Stimulated activated CD4-positive, alpha-beta T cell treated with anti-CD3 and anti-CD28 coated beads, Interleukin-1b, Interleukin-23, amount 100 ng/mL, for 48 hours (primary cell): ENCODE measurements at regions not wholly inside any gene's neighbourhood (a gene's known extent, or its start where the extent isn't known, plus 50 kb on each side); places are given as distances from the start of the nearest gene placed in this dataset.

Experiments used
- DNase-seq: peaks from one replicate; pipeline ENCODE4 v3.0.0-alpha.2; 2020

DNA sequence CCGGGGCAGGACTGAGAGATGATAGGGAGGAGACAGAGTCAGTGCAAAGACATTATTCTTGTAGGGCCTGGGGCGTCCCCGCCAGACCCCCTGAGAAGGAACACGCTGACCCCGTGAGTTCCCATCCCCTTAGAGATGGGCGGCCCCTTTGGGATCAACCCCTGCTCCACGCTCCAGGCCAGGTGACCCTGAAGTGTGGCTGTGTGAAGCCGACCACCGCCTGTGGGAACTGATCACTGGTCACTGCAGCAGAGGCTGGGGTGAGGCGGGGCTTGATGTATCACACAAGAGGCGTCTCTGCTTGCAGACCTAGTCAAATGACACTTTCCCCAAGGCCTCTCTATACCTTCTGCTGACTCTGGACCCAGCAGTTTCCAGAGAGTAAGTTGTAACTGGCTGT, 157.4 kb upstream of the TWIST2 start:
- DNase-seq: no peak

DNA sequence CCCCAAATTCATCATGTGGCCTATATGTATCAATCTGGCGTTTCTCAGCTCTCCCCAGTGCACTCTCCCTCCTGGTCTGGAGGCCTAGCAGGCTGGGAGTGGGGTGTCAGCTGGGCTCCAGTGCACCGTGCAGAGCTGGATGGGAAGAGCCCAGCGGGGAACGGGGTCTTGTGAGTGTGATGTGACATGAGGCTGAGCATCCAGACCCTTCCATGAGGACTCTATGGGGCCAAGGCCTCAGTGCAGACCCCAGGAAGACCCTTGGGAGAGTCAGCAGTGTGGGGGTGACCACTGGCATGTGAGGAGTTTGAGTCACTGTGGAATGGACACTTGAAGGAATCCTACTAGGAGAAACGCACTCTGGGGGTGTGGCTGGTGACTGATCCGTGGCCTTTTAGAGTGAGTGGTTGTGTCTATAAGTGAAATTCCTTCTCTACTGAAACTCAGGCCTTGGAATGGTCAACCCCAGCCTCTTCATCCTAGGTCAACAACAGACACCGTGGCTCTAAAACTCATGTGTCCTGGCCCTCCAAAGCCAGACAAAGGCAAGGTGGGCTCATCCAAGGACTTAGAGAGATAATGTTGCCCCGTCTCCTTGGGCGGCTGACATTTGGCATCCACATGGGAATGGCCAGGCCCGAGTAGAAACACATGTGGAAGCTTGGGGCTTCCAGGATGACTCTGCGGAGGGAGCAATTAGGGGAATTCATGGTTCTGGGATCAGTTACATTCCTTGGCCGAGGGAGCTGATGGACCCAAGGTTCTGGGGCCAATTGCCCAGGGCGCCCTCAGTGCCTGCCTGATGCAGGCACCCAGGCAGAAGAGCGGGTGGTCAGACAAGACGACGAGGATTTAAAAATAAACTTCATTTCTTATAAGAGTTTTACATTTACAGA, 156.0 kb upstream of the TWIST2 start:
- no peak for DNase-seq

DNA sequence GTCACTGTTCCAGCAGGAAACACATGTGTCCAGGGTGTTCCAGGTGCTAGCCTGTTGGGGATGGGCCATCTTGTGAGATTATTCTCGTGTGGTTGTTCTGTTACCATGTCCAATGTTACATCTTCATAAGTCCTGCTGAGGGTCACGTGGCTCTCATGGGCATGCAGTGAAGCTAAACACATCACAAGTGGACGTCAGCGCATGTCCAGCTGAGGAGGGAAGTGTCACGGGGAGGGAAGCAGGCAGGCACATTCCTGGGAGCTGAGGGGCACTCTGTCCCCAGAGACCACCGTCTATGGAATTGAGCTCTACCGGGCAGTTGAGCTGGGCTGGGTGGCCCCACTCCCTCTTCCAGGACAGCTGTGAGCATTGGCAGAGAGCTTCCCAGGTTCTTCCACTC, 155.3 kb upstream of the TWIST2 start:
- no peak for DNase-seq

DNA sequence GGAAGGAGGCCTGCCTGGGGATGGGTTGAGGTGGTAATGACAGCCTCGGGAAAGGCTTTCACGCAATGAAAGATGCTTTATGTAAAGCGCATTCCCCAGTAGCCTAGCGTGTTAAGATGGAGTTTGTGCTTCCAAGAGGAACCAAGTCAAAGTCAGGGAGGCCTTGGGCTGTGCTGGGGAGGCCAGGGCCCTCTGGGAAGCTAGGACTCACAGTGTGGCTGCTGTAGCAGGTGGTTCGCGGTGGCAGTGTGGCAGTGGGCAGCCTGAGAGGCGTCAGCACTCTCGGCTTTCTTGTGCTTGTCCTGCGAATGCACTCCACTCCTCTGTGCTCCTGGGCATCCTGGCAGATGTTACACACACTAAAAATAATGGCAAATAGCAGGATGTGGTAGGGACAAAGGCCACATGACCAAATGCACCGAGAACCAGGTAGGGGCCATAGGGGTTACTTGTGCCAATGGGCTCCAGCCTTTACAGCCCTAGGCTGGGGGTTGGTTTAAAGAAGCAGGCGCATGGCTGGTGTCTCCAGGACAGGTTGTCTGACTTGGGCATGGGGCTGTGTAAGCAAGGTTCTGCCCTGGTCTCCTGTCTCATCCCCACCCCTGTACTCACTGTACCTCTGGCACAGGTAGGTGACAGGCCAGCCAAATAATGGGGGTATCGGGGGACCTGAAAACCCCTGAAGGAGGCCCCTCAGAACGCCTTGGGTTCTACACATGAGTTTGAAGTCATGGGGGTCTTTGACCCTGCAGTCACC, 154.4 kb upstream of the TWIST2 start:
- DNase-seq: no peak

DNA sequence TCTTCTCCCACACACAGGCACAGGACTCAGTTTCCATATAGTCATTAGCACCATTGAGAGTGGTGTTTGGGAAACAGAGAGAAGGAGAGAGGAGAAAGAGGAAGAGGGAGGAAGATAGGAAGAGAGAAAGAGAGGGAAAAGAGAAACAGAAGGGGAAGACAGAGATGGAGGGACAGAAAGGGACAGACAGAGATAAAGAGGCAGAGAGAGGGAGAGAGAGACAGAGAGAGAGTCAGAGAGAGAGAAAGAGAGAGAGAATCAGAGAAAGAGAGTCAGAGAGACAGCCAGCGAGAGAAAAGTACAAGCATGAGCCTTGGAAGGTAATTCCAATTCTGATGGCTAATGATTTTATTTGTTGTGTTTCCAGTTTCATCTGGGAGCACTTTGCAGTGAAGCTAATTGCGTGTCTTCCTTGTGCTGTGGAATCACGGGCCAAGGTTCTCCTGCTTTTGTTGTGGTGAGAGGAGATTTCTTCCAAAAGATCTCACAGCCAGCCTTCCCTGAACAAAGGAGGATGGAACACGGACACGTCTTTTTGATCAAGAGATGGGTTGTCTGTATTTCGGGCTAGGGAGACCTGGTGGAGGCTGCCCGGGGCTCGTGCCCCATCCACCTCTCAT, 153.6 kb upstream of the TWIST2 start:
- no peak for DNase-seq

DNA sequence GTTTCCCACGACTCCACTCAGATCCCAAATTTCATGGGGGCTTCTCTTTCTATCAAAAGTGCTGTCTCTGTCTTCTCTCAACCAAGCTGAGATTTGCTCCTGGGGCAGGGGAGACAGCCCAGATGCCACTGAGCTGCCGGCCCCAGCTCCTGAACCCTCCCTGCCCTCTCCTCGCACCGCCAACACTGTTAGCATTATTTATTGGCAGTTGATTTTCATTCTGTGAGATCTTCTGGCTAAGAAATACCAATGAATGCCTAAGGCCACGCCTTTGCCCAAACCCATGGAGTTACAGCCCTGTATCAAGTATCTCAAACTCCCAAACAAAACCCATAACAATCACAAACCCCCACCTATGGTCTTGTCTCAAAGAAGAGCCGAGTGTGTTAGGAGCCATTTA, 153.0 kb upstream of the TWIST2 start:
- no peak for DNase-seq

DNA sequence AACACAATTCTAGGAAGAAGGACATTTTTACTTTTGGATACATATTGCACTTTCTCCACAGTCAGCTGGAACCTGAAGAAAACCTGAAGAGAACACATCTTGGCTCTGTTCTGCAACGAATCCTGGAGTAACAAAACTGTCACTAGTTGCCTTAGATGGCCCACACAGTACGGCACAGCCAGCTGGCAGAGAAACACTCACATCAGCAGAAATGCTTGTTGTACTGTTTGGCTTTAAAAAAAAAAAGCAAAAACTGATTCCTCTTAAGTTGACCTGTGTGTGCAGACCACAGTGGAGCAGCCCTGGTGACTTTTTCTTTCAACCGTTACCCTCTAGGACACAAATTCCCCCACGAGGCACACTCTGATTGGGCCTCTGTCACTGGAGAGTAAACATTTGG, 152.3 kb upstream of the TWIST2 start:
- DNase-seq: no peak

DNA sequence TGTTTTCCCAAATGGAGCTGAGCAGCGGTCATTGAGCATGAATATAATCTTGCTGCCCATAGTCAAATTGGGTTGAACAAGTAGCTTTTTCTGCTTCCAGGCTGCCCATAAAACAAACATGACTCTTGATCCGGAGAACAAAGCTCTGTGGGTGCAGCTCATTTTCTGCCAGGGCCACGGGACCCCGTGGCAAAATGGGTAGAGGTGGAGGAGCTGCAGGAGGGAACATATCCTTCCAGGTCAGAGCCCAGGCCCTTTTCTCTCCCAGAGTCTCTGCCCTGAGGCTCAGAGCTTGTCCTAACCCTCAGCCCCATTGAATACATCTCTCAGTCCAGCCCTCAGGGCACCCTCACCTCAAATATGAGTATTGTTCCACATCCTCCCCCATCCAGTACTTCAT, 151.6 kb upstream of the TWIST2 start:
- DNase-seq: no peak

DNA sequence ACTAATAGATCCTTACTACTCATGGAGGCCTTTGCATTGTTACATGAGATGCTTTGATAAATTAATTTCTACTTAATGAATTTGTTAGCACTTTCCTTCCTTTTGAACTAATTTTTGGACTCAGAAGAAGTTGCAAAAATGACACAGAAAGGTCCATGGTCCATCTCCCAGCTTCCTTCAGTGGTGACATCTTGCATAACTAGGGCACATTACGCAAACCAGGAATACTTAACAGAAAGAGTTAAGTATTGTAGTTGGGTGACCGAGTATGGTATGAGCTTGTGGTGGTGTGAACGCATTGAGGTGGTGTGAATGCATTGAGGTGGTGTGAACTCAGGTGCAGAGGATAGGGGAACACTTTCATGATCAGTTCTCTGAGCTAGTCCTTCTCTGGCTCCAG, 151.1 kb upstream of the TWIST2 start:
- no peak for DNase-seq

DNA sequence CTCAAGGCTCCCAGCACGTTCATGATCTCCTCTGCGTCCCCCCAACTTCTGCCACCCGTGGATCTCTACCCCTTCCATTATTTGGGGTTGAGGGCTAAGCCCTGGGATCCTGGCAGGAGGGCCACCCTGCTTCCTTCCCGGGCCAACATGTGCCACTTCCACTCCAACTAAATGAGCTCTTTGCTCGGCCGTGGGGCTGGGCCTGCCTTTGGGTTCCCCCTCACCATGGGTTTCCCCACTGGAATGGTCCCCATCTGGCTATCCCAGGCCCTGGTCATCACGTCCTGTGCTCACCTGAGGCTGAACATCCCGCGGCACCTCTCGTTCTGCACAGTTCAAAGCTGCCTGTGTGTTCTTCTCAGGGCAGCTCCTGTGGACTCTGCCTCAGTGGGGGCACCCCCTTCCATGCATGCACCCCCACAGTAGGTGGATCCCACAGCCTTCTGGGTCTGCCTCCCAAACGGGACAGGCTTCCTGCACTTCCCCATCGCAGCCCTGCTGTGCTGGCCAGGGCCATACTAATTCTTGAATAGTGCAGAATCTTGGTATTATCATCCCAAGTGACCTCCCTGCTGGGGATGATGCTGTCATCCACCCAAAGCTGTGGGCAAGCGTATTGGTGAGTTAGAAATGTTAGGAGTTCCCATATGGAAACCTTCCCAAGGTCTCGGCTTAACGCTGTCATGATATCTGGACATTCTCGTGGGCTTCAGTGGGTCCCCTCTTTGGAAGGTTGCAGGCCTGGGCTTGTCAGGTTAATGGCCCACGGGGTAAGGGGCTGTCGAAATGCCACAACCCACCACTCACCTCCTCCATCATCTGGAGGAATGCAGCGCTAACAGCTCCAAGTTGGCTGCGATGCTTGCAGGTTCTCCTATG, 150.5 kb upstream of the TWIST2 start:
- no peak for DNase-seq

DNA sequence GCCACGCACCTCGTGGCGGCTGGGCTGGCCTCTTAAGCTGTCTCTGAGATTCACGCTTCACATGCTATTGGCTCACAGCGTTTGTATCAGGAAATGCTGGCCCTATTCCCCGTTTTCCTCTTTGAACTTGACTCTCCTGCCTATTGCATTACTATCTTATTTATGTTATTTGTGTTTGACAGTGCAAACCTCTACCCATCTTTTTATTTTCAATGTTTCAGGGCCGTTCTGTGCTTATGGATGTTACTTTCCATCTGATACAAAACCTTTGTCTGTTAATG, 149.9 kb upstream of the TWIST2 start:
- DNase-seq: no peak

DNA sequence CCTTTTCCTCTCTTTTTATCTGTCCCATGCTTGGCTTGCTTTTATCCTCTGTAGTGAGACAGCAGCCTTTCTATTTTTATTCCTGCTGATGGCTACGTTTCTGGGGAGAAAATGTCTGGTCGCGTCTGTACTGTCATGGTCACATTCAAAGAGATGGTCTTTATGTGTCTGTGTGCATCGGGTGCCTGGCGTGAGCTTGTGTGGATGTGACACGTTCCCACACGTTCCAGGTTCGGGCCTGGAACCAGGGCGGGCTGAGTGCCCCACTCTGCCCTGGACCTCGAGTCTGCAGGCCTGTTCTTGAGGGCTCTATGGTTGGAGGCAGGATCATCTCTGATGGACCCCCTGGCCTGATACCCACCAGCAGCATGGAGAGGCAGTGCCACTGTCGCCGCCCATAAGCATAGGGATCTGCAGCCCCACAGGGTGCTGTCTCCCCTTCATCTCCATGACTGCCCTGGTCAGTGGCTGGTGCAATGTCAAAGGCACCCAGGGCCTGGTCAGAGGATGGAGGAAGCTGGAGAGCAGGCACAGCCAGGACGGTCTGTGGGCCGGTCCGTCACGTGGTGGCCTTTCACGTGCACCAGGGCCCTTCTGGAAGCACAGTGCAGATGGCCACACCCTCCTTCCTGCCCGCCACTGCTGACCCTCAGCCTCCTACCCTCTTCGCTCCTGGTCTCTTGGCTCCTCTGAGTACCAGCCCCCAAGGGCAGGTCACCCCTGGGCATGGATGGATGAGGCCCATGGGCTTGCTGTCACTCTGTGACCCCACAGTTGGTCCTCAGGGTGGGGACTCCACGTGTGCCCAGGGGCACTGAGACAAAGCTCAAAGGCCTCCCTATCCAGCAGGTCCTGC, 149.2 kb upstream of the TWIST2 start:
- DNase-seq: no peak

DNA sequence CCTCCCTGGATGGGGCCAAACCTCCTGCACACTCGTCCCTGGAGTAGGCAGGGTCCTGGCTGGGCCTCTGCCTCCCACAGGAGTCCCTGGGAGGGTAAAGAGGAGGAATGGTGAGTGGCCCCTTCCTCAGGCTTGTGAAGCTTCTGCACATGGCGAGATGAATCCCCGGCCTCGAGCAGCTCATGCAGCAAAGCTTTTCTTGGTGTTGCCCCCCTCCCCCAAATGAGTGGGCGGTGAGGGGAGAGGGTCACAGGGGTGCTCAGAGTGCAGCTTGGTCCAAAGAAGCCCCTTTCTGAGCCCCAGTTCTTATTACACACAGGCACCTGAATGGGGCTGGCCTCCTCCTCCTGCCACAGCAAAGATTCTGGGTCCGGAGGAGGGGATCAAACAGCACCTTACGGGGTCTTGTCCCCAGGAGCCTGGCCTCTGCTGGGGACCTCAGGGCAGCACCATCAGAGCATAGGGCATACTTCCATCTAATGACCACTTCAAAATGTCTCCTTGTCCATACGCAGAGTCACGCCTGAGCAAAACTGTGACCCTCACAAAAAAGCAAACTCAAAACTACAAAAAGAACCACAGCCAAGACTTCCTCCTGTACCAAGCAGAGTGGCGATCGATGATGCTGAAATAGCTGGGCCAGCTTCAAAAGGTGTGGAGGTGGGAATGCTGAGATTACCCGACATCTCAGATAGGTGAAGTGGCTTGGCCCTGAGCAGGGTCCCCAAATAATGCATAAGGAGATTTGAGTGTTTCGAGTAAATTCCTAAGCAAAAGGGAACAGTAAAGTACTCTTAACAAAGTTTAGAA, 148.4 kb upstream of the TWIST2 start:
- DNase-seq: no peak

DNA sequence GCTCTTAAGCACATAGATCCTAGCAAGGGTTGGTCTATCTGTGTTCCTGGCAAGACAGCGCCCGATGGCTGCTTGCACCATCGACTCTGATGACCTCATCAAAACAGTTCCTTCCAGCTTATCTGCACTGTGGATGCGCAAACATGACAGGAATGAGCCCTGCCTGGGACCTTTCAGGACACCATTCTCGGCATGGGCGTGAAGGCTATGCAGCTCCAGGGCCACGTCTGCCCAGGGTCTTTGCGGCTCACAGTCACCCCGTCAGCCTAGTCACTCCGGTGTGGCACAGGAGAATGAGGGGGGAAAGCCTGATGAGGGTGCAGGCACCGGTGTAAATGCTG, 147.8 kb upstream of the TWIST2 start:
- no peak for DNase-seq

DNA sequence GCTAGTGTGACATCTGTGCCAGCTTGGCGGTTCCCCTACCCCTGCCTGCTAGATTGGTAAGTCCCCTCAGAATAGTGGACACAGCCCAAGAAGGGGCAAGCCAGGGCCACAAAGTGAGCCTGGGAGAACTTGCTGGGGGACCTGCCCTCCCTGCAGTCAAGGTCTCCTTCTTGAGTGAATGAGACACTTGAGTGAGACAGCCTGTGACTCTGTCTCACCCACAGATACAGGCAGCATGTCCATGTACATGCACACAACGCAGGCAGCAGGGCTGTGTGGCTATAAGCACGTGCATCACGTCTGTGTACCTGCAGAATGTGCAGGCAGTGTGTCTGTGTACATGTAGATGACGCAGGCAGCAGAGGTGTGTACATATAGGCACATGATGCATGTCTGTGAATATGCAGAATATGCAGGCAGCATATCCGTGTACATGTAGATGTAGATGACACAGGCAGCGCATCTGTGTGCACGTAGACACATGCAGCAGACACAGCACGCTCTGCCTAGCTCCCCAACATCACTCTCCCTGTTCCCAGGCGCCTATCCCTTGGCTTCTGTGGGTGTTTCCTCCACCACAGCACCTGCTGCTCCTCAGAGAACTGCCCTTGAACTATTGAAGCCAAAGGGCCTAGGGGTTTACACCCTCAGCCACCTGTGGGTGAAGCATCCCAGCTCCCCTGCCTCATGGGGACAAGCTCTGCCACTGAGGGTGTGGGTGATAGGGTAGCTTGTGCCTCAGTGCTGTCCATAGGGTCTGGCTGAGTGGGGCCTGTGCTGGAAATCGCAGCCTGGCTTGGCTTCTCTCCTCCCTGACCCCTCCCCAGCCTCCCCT, 147.2 kb upstream of the TWIST2 start:
- DNase-seq: no peak

DNA sequence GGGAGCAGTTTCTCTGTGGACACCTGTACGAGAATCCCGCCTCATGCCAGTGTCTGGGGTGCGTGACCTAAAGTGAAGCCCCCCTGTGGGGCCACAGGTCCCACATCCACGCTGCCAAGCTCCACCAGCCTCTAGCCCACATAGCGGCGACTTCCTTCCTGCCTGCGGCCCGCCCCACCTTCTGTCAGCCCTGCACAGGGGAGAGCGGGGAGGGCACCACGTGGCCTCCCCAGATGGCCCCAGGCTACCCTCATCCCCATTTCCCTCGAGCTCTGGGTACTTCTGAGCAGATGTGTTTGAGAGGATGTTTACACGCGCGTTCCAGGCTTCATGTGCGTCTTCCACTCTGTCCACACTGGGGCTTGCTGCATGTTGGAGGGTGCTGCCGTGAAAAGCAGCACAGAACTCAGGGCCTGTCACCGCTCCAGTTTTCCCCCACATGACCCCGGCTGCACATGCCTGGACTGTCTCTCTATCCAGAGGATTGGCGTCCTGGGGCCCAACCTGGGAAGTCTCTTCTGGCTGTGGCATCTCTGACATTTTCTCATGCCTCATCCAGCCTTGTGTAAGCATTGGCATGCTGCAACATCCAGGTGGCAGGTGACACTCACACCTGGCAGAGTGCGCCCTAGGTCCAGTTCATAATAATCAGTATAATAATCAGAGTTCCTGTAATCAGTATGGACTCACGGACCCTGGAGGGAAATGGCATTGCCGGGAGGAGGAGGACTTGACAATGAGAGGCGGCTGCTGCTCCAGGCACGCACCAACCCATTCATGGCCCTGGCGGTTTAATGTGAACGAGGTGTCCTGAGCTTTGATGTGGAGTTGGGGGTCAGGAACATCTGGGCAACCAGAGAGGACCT, 146.3 kb upstream of the TWIST2 start:
- no peak for DNase-seq

DNA sequence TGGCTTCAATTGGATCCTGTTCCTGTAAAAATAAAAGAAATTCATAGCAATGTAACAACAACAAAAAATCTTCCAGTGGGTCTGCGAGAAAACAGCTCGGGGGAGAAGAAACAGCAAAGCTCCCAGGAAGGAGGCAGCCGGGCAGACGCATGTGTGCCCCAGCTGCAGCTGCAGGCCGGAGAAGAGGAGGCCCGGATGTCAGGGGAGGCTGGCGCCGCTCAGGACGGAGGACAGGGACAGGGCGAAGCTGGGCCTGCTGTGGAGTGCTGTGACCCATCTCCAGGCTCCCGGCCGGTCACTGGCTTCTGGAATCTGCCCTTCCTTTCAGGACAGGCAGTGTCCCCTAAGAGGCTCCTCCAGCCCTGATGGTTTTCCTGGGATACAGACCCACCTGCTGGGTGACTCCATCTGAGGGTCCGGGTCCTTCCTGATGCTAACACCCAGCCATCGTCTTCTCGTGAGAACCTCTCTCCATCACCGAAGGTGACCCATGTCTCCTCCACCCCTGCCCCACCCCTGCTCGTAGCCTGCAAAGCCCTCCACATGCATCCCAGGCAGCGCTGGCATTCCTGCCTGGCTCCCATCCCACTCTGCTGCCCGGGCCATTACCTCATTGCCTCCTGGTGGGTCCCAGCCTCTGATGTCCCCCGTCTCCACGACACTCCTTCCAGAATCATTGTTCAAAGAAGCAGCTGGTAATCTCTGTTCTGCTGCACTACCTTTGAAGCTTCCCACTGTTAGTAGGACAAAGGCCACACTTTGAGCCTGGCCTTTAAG, 145.4 kb upstream of the TWIST2 start:
- no peak for DNase-seq

DNA sequence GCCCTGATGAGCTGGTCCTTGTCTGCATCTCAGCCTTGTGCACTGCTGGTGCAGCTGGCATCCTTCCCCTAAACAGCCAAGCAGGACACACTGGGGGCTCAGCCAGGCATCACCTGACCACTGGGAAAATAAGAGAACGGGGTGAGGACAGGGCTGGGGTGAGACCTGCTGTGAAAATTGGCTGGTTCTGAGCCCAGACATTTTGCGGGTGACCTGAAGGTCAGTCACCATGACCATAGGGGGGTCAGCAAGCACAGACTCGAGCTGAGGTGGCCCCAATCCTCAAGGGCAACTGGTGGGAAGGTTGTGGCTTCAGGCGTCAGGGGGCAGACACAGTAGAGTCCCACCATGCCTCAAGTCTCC, 144.9 kb upstream of the TWIST2 start:
- DNase-seq: no peak

DNA sequence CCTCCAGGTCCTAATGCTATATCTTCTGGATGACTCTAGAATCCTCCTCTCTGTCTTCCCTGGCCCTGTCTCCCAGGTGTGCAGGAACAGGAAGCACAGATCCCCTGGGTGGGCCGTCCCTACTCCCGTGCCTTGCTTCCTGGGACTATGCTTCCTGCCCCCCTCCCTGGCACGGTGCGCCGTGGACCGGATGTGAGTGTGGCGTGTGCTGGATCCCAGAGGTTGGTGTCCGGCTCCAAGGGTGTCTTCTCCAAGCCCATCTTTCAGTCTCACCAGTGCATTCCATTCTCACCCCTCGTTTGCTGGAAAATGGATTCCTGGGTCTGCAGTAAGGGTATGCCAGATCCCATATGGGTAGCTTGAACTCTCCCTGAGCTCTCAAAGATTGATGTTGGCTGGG, 144.4 kb upstream of the TWIST2 start:
- DNase-seq: no peak
